Right cardiac atrium (tissue), 5 donors: ENCODE measurements at regions not wholly inside any gene's neighbourhood (a gene's known extent, or its start where the extent isn't known, plus 50 kb on each side); places are given as distances from the start of the nearest gene placed in this dataset.

Experiments
- ATAC-seq, 2 donors: fragments of 200-7000 bp; cut with Tn5 transposase; one replicate each; pipeline versions ENCODE4 v1.8.0 to v1.9.1; 2020; ENCODE audit warnings: moderate library complexity in 2 of 2, mild to moderate bottlenecking in 1 of 2
- DNase-seq, 3 donors: peaks; one replicate each; pipeline ENCODE4 v3.0.0-alpha.2; 2020
- H3K27ac ChIP-seq: one replicate; pipeline ENCODE4 v1.5.1; 2013; ENCODE audit warnings: mild to moderate bottlenecking, low read length, control low read depth, moderate library complexity
- H3K27me3 ChIP-seq: one replicate; pipeline ENCODE4 v1.6.1; 2013; ENCODE audit not compliant: control insufficient read depth, insufficient read depth
- H3K4me1 ChIP-seq: one replicate; pipeline ENCODE4 v1.6.1; 2013; ENCODE audit warnings: low read length; ENCODE audit not compliant: control insufficient read depth, insufficient read depth
- H3K4me3 ChIP-seq: one replicate; pipeline ENCODE4 v1.5.1; 2013; ENCODE audit warnings: low read length, control low read depth
- H3K9me3 ChIP-seq: one replicate; pipeline ENCODE4 v1.6.1; 2013; ENCODE audit warnings: low read length; ENCODE audit not compliant: control insufficient read depth
- WGBS: extraction: QIAGEN DNeasy Blood & Tissue Kit; methylation state at CpG from one replicate; pipeline ENCODE4 v1.1.7; 2013; 5-methylcytosine and 5-hydroxymethylcytosine counted together
- intact Hi-C, 4 donors: fragments of 100-400 bp; cut with DNase I; formaldehyde crosslinking; loops; one replicate each; pipeline versions ENCODE4 v1.11.0 to v1.14.0; 2022 to 2023
- donor health status: healthy with polysubstance abuse.
- donor health status: DM: no; HTN: yes; CAD: no.
- donor health status: DM: no; HTN: no; CAD: no.
- donor health status: DM: no; HTN: yes; CAD: no; lungs with severe emphysema.
- donor health status: DM: yes; HTN: yes; CAD: no.

DNA sequence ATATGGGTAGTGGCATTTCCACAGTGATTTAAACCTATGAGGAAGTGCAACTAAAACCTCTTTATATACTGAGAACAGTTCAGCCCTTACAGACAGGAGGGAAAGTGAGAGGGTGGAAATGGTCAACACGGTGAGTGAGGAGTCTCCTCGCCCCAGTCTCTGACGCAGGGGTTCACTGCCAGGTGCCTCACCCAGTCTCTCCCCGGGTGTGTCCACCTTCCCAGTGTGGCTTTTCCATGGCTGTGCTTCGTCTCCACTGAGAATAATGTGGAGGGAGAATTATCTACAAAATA, 116.6 kb upstream of the TOP3B start:
- H3K27me3 ChIP-seq, result no peaks in the 10 kb centered on the region
- H3K27ac ChIP-seq, result no peak overlapping the region
- ATAC-seq (no peak), DNase-seq (no peak)
- intact Hi-C loops, result no loop called here
- H3K9me3 ChIP-seq, result no peaks in the 10 kb centered on the region
- H3K4me1 ChIP-seq, result no peaks in the 10 kb centered on the region
- H3K4me3 ChIP-seq, result no peak overlapping the region
- 66% methylated on average over 5 of the region's 5 CpGs for WGBS

DNA sequence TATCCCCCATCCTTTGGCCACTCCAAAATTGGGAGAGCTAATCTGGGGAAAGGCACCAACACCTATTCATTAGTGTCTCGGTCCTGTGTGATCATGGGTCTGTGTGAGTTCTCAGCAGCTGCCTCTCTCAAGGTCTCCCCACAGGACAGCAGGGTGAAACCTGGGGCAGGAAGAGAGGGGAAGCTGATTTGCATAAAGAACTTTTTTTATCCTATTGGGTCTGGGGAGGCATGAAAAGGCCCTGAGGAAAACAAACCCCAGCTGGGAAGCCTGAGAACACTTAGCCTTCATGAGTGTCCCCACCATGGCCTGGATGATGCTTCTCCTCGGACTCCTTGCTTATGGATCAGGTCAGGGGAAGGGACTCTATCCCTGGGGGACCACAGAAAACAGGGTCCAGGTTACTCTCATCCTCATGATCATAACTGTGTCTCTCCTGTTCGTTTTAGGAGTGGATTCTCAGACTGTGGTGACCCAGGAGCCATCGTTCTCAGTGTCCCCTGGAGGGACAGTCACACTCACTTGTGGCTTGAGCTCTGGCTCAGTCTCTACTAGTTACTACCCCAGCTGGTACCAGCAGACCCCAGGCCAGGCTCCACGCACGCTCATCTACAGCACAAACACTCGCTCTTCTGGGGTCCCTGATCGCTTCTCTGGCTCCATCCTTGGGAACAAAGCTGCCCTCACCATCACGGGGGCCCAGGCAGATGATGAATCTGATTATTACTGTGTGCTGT, 116.0 kb upstream of the TOP3B start:
- intact Hi-C loops, result no loop called here
- DNase-seq (no peak), ATAC-seq (no peak)
- H3K4me1 ChIP-seq, result no peaks in the 10 kb centered on the region
- no peak overlapping the region for H3K4me3 ChIP-seq
- WGBS, result 64% methylated on average over 9 of the region's 9 CpGs
- H3K9me3 ChIP-seq, result no peaks in the 10 kb centered on the region
- no peaks in the 10 kb centered on the region for H3K27me3 ChIP-seq
- no peak overlapping the region for H3K27ac ChIP-seq

DNA sequence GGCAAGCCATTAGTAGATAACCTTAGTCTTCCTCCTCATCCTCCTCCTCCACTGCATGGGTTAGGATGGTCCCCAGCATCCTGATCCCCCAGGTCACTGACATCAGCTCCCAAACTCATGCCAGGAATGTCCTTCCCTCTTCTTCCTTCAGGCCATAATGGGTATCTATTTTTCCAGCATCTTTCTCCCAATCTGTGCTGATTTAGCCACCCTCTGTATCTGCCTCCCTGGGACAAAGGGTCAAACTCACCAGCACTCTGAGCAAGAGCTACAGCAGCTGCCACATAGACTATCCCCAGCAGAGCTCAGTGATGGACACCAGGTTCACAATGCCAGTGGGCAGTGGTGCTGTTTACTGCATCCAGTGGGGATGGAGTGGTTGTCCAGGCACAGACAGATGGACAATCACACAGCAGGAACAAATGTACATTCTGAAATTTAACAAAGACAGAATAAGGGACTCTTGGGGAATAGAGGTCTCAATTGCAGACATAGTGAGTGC, 115.2 kb upstream of the TOP3B start:
- Histone ChIP-seq H3K4me1 (no peaks in the 10 kb centered on the region), H3K27me3 (no peaks in the 10 kb centered on the region), H3K9me3 (no peaks in the 10 kb centered on the region), H3K27ac (no peak overlapping the region), H3K4me3 (no peak overlapping the region)
- no peak for ATAC-seq
- no peak for DNase-seq
- intact Hi-C loops, result no loop called here

DNA sequence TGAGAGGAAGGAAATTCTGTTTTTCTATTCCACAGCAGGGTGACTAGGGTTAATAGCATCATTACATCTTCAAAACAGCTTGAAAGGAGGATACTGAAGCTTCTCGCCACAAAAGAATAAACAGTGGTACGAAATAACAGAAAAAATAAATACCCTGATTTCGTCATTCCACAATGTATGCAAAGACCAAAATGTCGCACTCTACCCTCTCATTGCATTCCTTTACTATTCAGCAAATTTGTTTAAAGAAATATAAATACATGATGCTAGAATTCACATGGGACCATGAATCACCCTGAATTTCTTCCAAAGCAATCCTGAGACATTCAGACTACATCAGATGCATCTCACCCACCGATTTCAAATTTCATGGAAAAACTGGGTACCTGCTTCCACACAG, 112.3 kb upstream of the TOP3B start:
- no peak for ATAC-seq
- H3K27me3 ChIP-seq, result no peaks in the 10 kb centered on the region
- intact Hi-C loops, result no loop called here

DNA sequence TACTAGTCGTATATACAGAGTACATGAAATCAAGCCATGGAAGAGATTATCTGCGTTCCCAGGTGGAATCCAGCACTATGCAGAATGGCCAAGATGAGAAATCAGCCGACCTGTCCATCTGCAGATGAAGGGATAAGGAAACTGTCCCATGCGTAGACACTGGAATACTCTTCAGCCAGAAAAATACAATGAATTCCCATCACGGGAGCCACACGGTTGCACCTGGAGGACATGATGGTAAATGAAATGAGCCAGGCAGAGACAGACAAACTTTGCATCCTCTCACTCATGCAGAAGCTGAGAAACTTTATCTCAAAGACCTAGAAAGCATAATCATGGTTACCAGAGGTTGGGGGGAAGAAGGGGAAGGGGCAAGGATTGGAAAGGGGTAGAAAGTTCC, 111.9 kb upstream of the TOP3B start:
- H3K4me1 ChIP-seq, result no peaks in the 10 kb centered on the region
- intact Hi-C loops, result no loop called here
- WGBS, result 76% methylated on average over 6 of the region's 6 CpGs
- ATAC-seq, result no peak
- no peaks in the 10 kb centered on the region for H3K27me3 ChIP-seq
- H3K27ac ChIP-seq, result no peak overlapping the region
- no peak for DNase-seq
- no peak overlapping the region for H3K4me3 ChIP-seq
- H3K9me3 ChIP-seq, result no peaks in the 10 kb centered on the region

More for the DNA sequence above, 112.3 kb upstream of the TOP3B start:
- Histone ChIP-seq H3K27ac (no peak overlapping the region), H3K4me3 (no peak overlapping the region), H3K4me1 (no peaks in the 10 kb centered on the region), H3K9me3 (no peaks in the 10 kb centered on the region)
- WGBS, result 84% methylated on average over 5 of the region's 5 CpGs
- no peak for DNase-seq

DNA sequence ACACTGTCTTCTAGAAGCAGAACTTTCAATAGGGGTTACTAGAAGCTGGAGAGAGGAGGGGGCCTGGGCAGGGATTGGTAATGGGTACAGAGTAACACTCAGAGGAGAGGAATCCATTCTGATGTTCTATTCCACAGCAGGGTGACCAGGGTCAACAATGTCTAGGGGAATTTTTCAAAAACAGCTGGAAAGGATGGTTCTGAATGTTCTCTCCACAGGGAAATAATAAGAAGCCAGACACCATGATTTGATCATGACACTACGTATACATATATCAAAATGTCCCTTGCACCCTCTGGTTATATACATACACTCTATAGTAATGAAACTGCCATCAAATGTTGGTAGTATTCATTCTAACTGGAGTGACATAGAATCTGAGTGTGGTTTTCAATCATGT, 111.2 kb upstream of the TOP3B start:
- H3K27me3 ChIP-seq, result no peaks in the 10 kb centered on the region

DNA sequence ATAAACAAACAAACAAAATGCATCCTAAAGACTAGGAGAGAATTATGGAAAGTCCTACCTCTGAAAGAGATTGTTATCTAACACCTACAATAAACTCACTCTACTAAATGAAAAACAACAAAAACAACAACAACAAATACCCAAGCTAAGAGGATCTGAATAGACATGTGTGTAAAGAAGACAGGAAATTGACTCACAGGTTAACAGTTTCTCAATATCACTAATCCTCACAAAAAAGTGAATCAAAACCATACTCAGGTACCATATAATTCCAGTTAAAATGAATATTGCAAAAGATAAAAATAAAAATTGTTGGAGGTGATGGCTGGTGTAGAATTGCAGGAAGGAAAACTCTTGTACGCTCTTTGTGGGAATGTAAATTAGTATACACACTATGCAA, 110.4 kb upstream of the TOP3B start:
- Histone ChIP-seq H3K4me3 (no peak overlapping the region), H3K27me3 (no peaks in the 10 kb centered on the region), H3K27ac (no peak overlapping the region), H3K9me3 (no peaks in the 10 kb centered on the region), H3K4me1 (no peaks in the 10 kb centered on the region)
- 95% methylated on average over 1 of the region's 1 CpG for WGBS
- DNase-seq (no peak), ATAC-seq (no peak)
- intact Hi-C loops, result no loop called here

More for the DNA sequence above, 111.2 kb upstream of the TOP3B start:
- no peak for DNase-seq
- Histone ChIP-seq H3K4me1 (no peaks in the 10 kb centered on the region), H3K9me3 (no peaks in the 10 kb centered on the region), H3K4me3 (no peak overlapping the region), H3K27ac (no peak overlapping the region)
- intact Hi-C loops, result no loop called here
- WGBS, result 74% methylated on average over 1 of the region's 1 CpG
- no peak for ATAC-seq

DNA sequence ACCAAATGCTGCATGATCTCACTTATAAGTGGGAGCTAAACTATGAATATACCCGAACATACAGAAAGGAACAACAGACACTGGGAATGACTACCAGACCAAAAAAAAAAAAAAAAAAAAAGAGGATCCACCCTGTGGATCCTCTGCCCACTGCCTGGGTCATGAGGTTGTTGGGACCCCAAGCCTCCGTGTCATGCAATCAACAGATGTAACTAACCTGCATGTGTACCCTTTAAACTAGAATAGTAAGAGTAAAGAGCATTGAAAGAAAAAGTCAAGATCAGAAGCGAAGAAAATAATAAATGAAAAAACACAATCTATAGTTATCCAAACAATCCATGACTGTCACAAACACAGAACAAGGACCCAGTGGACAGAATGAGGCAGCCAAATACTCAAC, 109.5 kb upstream of the TOP3B start:
- no peaks in the 10 kb centered on the region for H3K4me1 ChIP-seq
- H3K27ac ChIP-seq, result no peak overlapping the region
- intact Hi-C loops, result no loop called here
- no peaks in the 10 kb centered on the region for H3K9me3 ChIP-seq
- H3K4me3 ChIP-seq, result no peak overlapping the region
- no peak for ATAC-seq
- 87% methylated on average over 3 of the region's 3 CpGs for WGBS
- DNase-seq, result no peak
- no peaks in the 10 kb centered on the region for H3K27me3 ChIP-seq

DNA sequence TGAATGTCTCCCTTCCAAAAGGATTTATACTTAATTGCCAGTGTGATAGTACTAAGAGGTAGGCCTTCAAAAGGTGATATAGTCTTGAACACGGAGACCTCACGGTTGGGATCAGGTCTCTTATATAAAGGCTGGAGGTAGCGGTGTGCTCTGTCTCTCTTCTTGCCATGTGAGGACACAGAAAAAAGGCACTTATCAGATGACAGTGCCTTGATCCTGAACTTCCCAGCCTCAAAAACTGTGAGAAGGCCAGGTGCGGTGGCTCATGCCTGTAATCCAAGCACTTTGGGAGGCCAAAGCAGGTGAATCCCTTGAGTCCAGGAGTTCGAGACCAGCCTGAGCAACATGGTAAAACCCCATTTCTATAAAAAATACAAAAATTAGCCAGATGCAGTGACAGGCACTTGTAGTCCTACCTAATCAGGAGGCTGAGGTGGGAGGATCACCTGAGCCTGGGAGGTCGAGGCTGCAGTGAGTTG, 108.9 kb upstream of the TOP3B start:
- Histone ChIP-seq H3K27me3 (no peaks in the 10 kb centered on the region), H3K27ac (no peak overlapping the region), H3K9me3 (no peaks in the 10 kb centered on the region), H3K4me1 (no peaks in the 10 kb centered on the region), H3K4me3 (no peak overlapping the region)
- WGBS, result 87% methylated on average over 6 of the region's 6 CpGs
- ATAC-seq, result no peak
- no peak for DNase-seq
- intact Hi-C loops, result no loop called here

DNA sequence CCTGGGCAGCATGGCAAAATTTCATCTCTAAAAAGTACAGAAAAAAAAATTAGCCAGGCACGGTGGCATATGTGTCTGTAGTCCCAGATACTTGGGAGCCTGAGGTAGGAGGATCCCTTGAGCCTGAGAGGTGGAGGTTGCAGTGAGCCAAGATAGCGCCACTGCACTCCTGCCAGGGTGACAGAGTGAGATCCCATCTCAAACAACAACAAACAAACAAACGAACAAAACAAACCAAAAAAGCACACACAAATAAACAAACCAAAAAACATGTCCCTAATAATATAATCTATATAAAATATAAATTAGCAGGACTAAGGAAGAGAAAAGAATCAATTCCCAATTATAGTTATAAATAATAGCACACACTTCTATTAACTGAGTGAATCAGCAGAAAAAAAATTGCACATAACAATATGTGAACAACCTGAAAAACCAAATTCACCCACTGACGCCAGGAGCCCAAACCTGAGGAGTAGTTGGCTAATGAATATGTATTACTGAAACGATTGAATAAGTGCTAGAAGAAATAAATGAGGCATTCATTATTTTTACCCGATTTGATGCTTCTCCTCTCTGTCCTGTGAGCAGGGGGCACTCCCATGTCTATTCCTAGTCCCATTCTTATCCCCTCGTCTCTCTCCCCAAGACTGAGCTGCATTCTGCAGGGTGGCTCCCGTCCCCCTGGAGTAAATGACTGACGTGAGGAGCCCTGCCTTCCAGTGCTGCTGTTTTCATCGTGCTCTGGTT, 108.2 kb upstream of the TOP3B start:
- Histone ChIP-seq H3K27me3 (no peaks in the 10 kb centered on the region), H3K9me3 (no peaks in the 10 kb centered on the region), H3K27ac (no peak overlapping the region), H3K4me3 (no peak overlapping the region), H3K4me1 (no peaks in the 10 kb centered on the region)
- DNase-seq (no peak), ATAC-seq (no peak)
- 51% methylated on average over 10 of the region's 10 CpGs for WGBS
- intact Hi-C loops, result no loop called here

DNA sequence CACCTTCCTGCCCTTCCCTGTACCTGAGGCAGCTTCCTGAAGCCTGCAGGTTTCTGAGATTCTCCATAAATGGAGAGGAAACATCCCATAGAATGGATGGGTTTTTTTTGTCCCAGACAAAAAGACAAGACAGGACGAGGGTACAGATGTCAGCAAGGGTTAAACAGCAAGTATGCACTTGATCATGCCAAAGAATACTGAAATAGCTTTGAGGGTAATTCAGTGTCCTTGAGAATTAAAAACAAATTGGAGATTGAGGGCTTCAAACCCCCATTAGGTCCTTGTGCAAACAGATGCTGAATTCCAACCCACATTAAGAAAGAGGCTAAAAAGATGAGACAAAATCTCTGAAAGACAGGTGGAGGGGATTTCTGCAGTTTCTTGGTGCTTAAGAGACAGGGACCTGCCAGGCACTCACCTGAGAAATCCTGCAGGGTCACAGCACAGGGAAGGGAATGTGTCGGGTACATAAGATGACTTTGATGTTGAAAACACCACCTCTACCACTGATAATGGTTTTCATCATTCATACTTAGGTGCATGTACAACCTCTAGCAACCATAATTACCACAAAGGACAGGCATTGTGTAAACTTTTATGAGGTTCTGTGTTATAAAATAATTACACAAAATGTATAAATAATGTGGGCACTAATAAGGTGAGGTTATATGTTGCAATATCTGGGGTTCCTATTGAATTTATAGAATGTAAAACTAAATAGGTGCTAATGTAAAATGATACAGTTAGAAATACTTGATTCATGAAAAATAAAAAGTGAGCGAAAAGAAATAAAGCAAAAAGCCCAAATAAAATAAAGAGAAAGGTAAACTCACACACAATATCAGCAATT, 107.1 kb upstream of the TOP3B start:
- Histone ChIP-seq H3K27ac (no peak overlapping the region), H3K4me3 (no peak overlapping the region), H3K9me3 (no peaks in the 10 kb centered on the region), H3K4me1 (no peaks in the 10 kb centered on the region), H3K27me3 (no peaks in the 10 kb centered on the region)
- WGBS, result 57% methylated on average over 3 of the region's 3 CpGs
- DNase-seq, result no peak
- intact Hi-C loops, result no loop called here
- ATAC-seq, result no peak
